Glutamatergic neuron (in vitro differentiated cells): ENCODE measurements at regions not wholly inside any gene's neighbourhood (a gene's known extent, or its start where the extent isn't known, plus 50 kb on each side); places are given as distances from the start of the nearest gene placed in this dataset.

Experiments used
- DNase-seq: peaks from one replicate; pipeline ENCODE4 v3.0.0; 2022
- H3K27ac Mint-ChIP-seq: one replicate; pipeline ENCODE4 v1.8.0; 2020; ENCODE audit warnings: mild to moderate bottlenecking, mixed read lengths, inconsistent platforms; ENCODE audit not compliant: unreplicated experiment
- H3K27me3 Mint-ChIP-seq: one replicate; pipeline ENCODE4 v1.8.0; 2020; ENCODE audit warnings: mild to moderate bottlenecking, moderate library complexity, mixed read lengths, inconsistent platforms; ENCODE audit not compliant: unreplicated experiment
- H3K36me3 Mint-ChIP-seq: one replicate; pipeline ENCODE4 v1.8.0; 2020; ENCODE audit warnings: mild to moderate bottlenecking, mixed read lengths, inconsistent platforms; ENCODE audit not compliant: unreplicated experiment
- H3K4me1 Mint-ChIP-seq: one replicate; pipeline ENCODE4 v1.8.0; 2020; ENCODE audit warnings: mild to moderate bottlenecking, low read depth, mixed read lengths, inconsistent platforms; ENCODE audit not compliant: unreplicated experiment
- H3K4me3 Mint-ChIP-seq: one replicate; pipeline ENCODE4 v1.8.0; 2020; ENCODE audit warnings: mild to moderate bottlenecking, mixed read lengths, inconsistent platforms; ENCODE audit not compliant: unreplicated experiment
- H3K9me3 Mint-ChIP-seq: one replicate; pipeline ENCODE4 v1.8.0; 2020; ENCODE audit warnings: mild to moderate bottlenecking, moderate library complexity, mixed read lengths, inconsistent platforms; ENCODE audit not compliant: unreplicated experiment
- TF ChIP-seq, protein P1 (sequence below): fragments of 200-600 bp; sonication (generic); IDR thresholded peaks from one replicate; pipeline ENCODE4 v1.5.0; 2021; ENCODE audit not compliant: partially characterized antibody, unreplicated experiment

DNA sequence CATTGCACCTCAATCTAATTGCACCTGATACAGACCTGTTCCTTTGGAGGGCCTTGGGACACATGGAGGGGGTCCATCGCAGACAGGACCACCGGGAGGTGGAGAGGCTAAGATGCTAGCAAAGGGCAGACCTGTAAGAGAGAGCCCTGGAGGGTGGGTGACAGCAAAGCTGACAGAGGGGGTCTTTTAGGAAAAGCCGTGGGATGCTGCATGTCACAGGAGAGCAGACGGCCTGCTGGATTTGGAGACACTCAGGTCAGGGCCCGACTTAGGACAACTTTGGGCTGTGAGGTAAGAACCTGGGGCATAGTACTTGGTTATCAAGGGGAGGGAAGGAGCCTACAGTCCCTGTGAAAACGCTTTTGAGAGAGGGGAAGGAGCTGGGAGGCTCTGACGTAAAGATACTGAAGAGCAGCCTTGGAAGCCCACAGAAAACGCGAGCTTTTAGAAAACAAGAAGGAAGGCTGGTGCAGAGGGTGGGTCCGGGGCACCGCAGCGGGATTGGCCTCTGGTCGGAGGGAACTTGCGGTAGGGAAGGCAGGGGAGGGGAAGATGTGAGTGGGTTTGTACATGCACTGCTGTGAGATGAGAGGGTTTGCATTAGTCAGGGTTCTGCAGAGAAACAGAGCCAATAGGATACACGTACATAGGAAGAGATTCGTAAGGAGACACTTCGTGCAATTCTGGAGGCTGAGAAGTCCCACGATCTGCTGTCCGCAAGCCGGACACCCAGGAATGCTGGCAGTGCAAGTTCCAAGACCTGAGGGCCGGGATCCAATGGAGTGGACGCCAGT lies 868.5 kb downstream of the TBC1D22A start:
- TF ChIP-seq, protein P1, sequence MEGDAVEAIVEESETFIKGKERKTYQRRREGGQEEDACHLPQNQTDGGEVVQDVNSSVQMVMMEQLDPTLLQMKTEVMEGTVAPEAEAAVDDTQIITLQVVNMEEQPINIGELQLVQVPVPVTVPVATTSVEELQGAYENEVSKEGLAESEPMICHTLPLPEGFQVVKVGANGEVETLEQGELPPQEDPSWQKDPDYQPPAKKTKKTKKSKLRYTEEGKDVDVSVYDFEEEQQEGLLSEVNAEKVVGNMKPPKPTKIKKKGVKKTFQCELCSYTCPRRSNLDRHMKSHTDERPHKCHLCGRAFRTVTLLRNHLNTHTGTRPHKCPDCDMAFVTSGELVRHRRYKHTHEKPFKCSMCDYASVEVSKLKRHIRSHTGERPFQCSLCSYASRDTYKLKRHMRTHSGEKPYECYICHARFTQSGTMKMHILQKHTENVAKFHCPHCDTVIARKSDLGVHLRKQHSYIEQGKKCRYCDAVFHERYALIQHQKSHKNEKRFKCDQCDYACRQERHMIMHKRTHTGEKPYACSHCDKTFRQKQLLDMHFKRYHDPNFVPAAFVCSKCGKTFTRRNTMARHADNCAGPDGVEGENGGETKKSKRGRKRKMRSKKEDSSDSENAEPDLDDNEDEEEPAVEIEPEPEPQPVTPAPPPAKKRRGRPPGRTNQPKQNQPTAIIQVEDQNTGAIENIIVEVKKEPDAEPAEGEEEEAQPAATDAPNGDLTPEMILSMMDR = no peak
- H3K9me3 Mint-ChIP-seq = peaks cover 22% of the 10 kb centered on the region
- H3K27ac Mint-ChIP-seq = peak overlapping the region; percentile 66
- H3K36me3 Mint-ChIP-seq = peaks cover 20% of the 10 kb centered on the region
- H3K27me3 Mint-ChIP-seq = peaks cover 10% of the 10 kb centered on the region
- no peak for DNase-seq
- no peaks in the 10 kb centered on the region for H3K4me1 Mint-ChIP-seq
- H3K4me3 Mint-ChIP-seq = no peak overlapping the region

- H3K27me3 Mint-ChIP-seq = peaks cover 10% of the 10 kb centered on the region
- TF ChIP-seq, protein P1 = no peak
- no peak for DNase-seq
- H3K4me3 Mint-ChIP-seq = no peak overlapping the region
- no peak overlapping the region for H3K27ac Mint-ChIP-seq
- H3K9me3 Mint-ChIP-seq = peaks cover 29% of the 10 kb centered on the region
- H3K4me1 Mint-ChIP-seq = no peaks in the 10 kb centered on the region
- peaks cover 15% of the 10 kb centered on the region for H3K36me3 Mint-ChIP-seq
These were observed 867.6 kb downstream of the TBC1D22A start for GRCh38 chr22:47629791-47630655.

DNA sequence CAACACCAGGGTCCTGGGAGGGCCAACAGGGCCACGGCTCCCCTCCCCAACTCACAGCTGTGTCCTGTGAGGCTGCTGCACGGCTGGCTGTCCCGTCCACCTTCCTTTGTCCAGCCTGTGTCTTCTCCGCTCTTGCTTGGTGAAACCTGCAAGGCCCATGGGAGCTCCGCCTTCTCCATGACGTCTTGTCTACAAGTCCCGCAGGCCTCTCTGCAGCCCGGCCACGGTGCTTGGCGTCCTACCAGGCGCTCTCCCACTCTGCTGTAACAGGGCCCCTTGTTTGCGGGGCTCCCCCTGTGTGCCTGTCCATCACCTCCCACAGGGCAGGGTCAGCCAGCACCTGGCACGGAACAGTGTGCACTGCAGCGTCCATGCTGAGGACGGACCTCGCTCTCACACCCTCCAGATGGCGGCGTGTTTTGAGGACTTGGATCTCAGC lies 866.8 kb downstream of the TBC1D22A start:
- Mint-ChIP-seq H3K9me3 (peaks cover 28% of the 10 kb centered on the region), H3K4me3 (no peak overlapping the region), H3K36me3 (peaks cover 15% of the 10 kb centered on the region), H3K27ac (no peak overlapping the region), H3K27me3 (peaks cover 10% of the 10 kb centered on the region), H3K4me1 (no peaks in the 10 kb centered on the region)
- TF ChIP-seq, protein P1 = no peak
- no peak for DNase-seq

DNA sequence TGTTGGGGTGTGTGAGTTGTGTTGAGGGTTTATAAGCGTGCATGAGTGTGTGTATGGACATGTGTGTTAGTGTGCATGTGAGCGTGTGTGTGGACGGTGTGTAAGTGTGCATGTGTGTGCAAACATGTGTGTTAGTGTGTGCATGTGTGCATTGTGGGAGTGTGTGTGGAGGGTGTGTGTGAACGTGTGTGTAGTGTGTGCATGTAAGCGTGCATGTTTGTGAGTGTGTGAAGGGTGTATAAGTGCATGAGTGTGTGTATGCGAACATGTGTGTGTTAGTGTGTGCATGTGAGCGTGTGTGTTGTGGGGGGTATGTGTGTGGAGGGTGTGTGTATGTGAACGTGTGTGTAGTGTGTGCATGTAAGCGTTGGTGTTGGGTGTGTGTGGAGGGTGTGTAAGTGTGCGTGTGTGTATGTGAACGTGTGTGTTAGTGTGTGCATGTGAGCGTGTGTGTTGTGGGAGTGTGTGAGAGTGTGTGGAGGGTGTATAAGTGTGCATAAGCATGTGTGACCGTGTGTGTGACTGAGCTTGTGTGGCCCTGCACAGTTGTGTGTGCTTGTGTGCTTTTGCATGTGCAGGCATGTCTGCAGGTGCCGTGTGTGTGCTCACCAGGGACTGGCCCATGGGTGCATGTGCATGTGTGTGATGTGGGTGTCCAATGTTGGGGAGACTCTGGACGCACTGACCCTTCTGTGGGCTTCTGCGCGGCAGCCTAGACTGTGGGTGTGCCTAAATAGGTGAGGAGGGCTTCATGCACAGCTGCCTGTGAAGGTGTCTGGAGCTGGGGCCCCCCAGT lies 866.2 kb downstream of the TBC1D22A start:
- TF ChIP-seq, protein P1 = no peak
- peaks cover 15% of the 10 kb centered on the region for H3K36me3 Mint-ChIP-seq
- peaks cover 24% of the 10 kb centered on the region for H3K9me3 Mint-ChIP-seq
- peaks cover 10% of the 10 kb centered on the region for H3K27me3 Mint-ChIP-seq
- no peak overlapping the region for H3K4me3 Mint-ChIP-seq
- no peaks in the 10 kb centered on the region for H3K4me1 Mint-ChIP-seq
- no peak overlapping the region for H3K27ac Mint-ChIP-seq
- no peak for DNase-seq
